ENCODE measurements at regions not wholly inside any gene's neighbourhood (a gene's known extent, or its start where the extent isn't known, plus 50 kb on each side); places are given as distances from the start of the nearest gene placed in this dataset.

- TF ChIP-seq CTCF (conservative IDR thresholded peaks at IDR 0.05 in 1 of 2, IDR thresholded peaks at IDR 0.05 in 1 of 2; ENCODE audit: extremely low read depth in 1 of 2, insufficient read depth in 1 of 2, low read depth in 1 of 2, low read length in 2 of 2) (no peak), EZH2 (IDR thresholded peaks at IDR 0.05; ENCODE audit: borderline replicate concordance, low read length) (no peak)
These were observed 55.9 kb upstream of the CTLA4 start for GRCh38 chr2:203811491-203812221.

Measured in mammary epithelial cell (primary cell).